ENCODE measurements at regions not wholly inside any gene's neighbourhood (a gene's known extent, or its start where the extent isn't known, plus 50 kb on each side); places are given as distances from the start of the nearest gene placed in this dataset.

GRCh38 chr9:119998614-119999013, 581.4 kb downstream of the CDK5RAP2 start:
- no peak for DNase-seq
- H3K4me3 Mint-ChIP-seq (ENCODE audit: unreplicated experiment), result no peak overlapping the region
- H3K27me3 Mint-ChIP-seq (ENCODE audit: unreplicated experiment), result no peaks in the 10 kb centered on the region
- H3K36me3 Mint-ChIP-seq (ENCODE audit: unreplicated experiment), result peaks cover 5% of the 10 kb centered on the region
- TF ChIP-seq, protein P1, sequence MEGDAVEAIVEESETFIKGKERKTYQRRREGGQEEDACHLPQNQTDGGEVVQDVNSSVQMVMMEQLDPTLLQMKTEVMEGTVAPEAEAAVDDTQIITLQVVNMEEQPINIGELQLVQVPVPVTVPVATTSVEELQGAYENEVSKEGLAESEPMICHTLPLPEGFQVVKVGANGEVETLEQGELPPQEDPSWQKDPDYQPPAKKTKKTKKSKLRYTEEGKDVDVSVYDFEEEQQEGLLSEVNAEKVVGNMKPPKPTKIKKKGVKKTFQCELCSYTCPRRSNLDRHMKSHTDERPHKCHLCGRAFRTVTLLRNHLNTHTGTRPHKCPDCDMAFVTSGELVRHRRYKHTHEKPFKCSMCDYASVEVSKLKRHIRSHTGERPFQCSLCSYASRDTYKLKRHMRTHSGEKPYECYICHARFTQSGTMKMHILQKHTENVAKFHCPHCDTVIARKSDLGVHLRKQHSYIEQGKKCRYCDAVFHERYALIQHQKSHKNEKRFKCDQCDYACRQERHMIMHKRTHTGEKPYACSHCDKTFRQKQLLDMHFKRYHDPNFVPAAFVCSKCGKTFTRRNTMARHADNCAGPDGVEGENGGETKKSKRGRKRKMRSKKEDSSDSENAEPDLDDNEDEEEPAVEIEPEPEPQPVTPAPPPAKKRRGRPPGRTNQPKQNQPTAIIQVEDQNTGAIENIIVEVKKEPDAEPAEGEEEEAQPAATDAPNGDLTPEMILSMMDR (IDR thresholded peaks at IDR 0.05; ENCODE audit: partially characterized antibody, unreplicated experiment), result no peak
- no peak overlapping the region for H3K27ac Mint-ChIP-seq (ENCODE audit: unreplicated experiment)
- H3K4me1 Mint-ChIP-seq (ENCODE audit: low read depth, unreplicated experiment), result peaks cover 7% of the 10 kb centered on the region
- H3K9me3 Mint-ChIP-seq (ENCODE audit: unreplicated experiment), result peaks cover 2% of the 10 kb centered on the region

GRCh38 chr9:119991797-119992196, 588.2 kb downstream of the CDK5RAP2 start:
- TF ChIP-seq, protein P1 (IDR thresholded peaks at IDR 0.05; ENCODE audit: partially characterized antibody, unreplicated experiment), result no peak
- H3K27me3 Mint-ChIP-seq (ENCODE audit: unreplicated experiment), result no peaks in the 10 kb centered on the region
- no peak overlapping the region for H3K4me3 Mint-ChIP-seq (ENCODE audit: unreplicated experiment)
- H3K4me1 Mint-ChIP-seq (ENCODE audit: low read depth, unreplicated experiment), result peaks cover 9% of the 10 kb centered on the region
- DNase-seq, result no peak
- peaks cover 5% of the 10 kb centered on the region for H3K36me3 Mint-ChIP-seq (ENCODE audit: unreplicated experiment)
- H3K27ac Mint-ChIP-seq (ENCODE audit: unreplicated experiment), result no peak overlapping the region
- H3K9me3 Mint-ChIP-seq (ENCODE audit: unreplicated experiment), result no peaks in the 10 kb centered on the region

GRCh38 chr9:119986713-119987112, 593.3 kb downstream of the CDK5RAP2 start:
- Mint-ChIP-seq H3K27ac (ENCODE audit: unreplicated experiment) (peak overlapping the region; percentile 63), H3K4me3 (ENCODE audit: unreplicated experiment) (peak overlapping the region; percentile 68), H3K9me3 (ENCODE audit: unreplicated experiment) (peaks cover 10% of the 10 kb centered on the region), H3K36me3 (ENCODE audit: unreplicated experiment) (no peaks in the 10 kb centered on the region), H3K4me1 (ENCODE audit: low read depth, unreplicated experiment) (peaks cover 6% of the 10 kb centered on the region), H3K27me3 (ENCODE audit: unreplicated experiment) (peaks cover 2% of the 10 kb centered on the region)
- TF ChIP-seq, protein P1 (IDR thresholded peaks at IDR 0.05; ENCODE audit: partially characterized antibody, unreplicated experiment), result no peak
- no peak for DNase-seq

GRCh38 chr9:119986205-119986604, 593.8 kb downstream of the CDK5RAP2 start:
- DNase-seq, result peak; percentile 28
- Mint-ChIP-seq H3K36me3 (ENCODE audit: unreplicated experiment) (no peaks in the 10 kb centered on the region), H3K9me3 (ENCODE audit: unreplicated experiment) (peaks cover 10% of the 10 kb centered on the region), H3K4me1 (ENCODE audit: low read depth, unreplicated experiment) (peaks cover 6% of the 10 kb centered on the region), H3K27me3 (ENCODE audit: unreplicated experiment) (peaks cover 2% of the 10 kb centered on the region), H3K4me3 (ENCODE audit: unreplicated experiment) (peak overlapping the region; percentile 68), H3K27ac (ENCODE audit: unreplicated experiment) (peak overlapping the region; percentile 45)
- TF ChIP-seq, protein P1 (IDR thresholded peaks at IDR 0.05; ENCODE audit: partially characterized antibody, unreplicated experiment), result no peak

DNA sequence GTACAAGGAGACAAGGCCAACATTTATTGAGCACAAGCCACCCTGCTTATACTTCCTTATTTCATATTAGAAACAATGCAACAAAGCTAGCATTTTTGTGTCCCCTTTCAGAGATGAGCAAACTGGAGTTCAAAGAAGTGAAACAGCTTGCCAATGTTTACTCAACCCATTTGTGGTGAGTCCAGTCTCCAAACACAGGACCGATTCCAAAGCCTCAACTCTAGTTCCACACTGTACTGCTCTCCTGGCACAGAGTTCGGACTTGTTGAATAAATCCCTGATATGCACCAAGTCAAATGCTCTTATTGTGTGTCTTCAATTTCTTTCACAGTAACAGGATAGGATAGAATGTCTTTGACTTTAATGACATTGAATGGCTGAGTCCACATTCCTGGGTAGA, 604.8 kb upstream of the BRINP1 start:
- H3K27ac Mint-ChIP-seq (ENCODE audit: unreplicated experiment), result no peak overlapping the region
- TF ChIP-seq, protein P1 (IDR thresholded peaks at IDR 0.05; ENCODE audit: partially characterized antibody, unreplicated experiment), result no peak
- peaks cover 4% of the 10 kb centered on the region for H3K27me3 Mint-ChIP-seq (ENCODE audit: unreplicated experiment)
- H3K4me3 Mint-ChIP-seq (ENCODE audit: unreplicated experiment), result no peak overlapping the region
- peaks cover 3% of the 10 kb centered on the region for H3K4me1 Mint-ChIP-seq (ENCODE audit: low read depth, unreplicated experiment)
- H3K9me3 Mint-ChIP-seq (ENCODE audit: unreplicated experiment), result no peaks in the 10 kb centered on the region
- no peaks in the 10 kb centered on the region for H3K36me3 Mint-ChIP-seq (ENCODE audit: unreplicated experiment)
- DNase-seq, result no peak

Data from glutamatergic neuron (in vitro differentiated cells).